T-cell (primary cell): ENCODE measurements at regions not wholly inside any gene's neighbourhood (a gene's known extent, or its start where the extent isn't known, plus 50 kb on each side); places are given as distances from the start of the nearest gene placed in this dataset.

Source experiments
- ATAC-seq, 4 experiments: fragments of 200-7000 bp in 3 of 4; fragments of 150-1000 bp in 1 of 4; cut with Tn5 transposase; replicated peaks in 1 of 4; 1 replicate in 3 of 4; 2 replicates in 1 of 4; pipeline ENCODE4 v1.10.0; 2021; ENCODE audit warnings: moderate library complexity in 3 of 4, mild to moderate bottlenecking in 2 of 4, moderate number of reproducible peaks in 1 of 4
- CTCF ChIA-PET, 2 donors: fragments of 300-600 bp; sonication (Branson Sonifier 250); formaldehyde crosslinking; loops; one replicate each; lab custom pipeline; 2022; ENCODE audit warnings: antibody characterized with exemption in 2 of 2; lab: Charles Lee
- POLR2A ChIA-PET, 2 donors: fragments of 300-600 bp; sonication (Branson Sonifier 250); formaldehyde crosslinking; loops; one replicate each; lab custom pipeline; 2022; ENCODE audit warnings: antibody characterized with exemption in 2 of 2; lab: Charles Lee
- DNase-seq, 35 experiments: peaks; one replicate each; pipeline versions ENCODE4 v3.0.0 to v3.0.0-alpha.2; 2013 to 2023
- H3K27ac ChIP-seq: one replicate; pipeline ENCODE4 v1.5.1; 2013; ENCODE audit warnings: low read length
- H3K27me3 ChIP-seq, 2 experiments: replicated peaks in 1 of 2; 1 replicate in 1 of 2; 2 replicates in 1 of 2; pipeline versions ENCODE4 v1.6.1 to v1.7.0; 2013; ENCODE audit warnings: low read length in 1 of 2, mixed read lengths in 1 of 2; ENCODE audit not compliant: control insufficient read depth in 2 of 2, insufficient read depth in 2 of 2; ENCODE audit errors: extremely low read depth in 1 of 2
- H3K36me3 ChIP-seq, 2 donors: 1 replicate in 1 of 2; 2 replicates in 1 of 2; pipeline versions ENCODE4 v1.6.1 to v1.7.0; 2013; ENCODE audit warnings: low read length in 1 of 2; ENCODE audit not compliant: control insufficient read depth in 2 of 2, insufficient read depth in 1 of 2; ENCODE audit errors: extremely low read depth in 1 of 2
- H3K4me1 ChIP-seq, 2 experiments: 1 replicate in 1 of 2; 2 replicates in 1 of 2; pipeline versions ENCODE4 v1.6.1 to v1.7.0; 2013; ENCODE audit warnings: low read length in 2 of 2, mixed read lengths in 1 of 2; ENCODE audit not compliant: insufficient read depth in 2 of 2, control insufficient read depth in 1 of 2; ENCODE audit errors: extremely low read depth in 1 of 2
- H3K4me3 ChIP-seq, 2 donors: 1 replicate in 1 of 2; 2 replicates in 1 of 2; pipeline versions ENCODE4 v1.5.1 to v1.7.0; 2013; ENCODE audit warnings: mild to moderate bottlenecking in 2 of 2, low read length in 1 of 2, moderate library complexity in 1 of 2; ENCODE audit not compliant: control insufficient read depth in 1 of 2; ENCODE audit errors: extremely low read depth in 1 of 2
- H3K9me3 ChIP-seq: 2 replicates; pipeline ENCODE4 v1.7.0; 2013
- H3K27ac Mint-ChIP-seq, 2 donors: one replicate each; pipeline ENCODE4 v1.8.0; 2020 to 2021; ENCODE audit warnings: mild to moderate bottlenecking in 2 of 2, mixed read lengths in 2 of 2
- H3K27me3 Mint-ChIP-seq, 2 donors: one replicate each; pipeline ENCODE4 v1.8.0; 2021 to 2022; ENCODE audit warnings: mixed read lengths in 2 of 2
- H3K36me3 Mint-ChIP-seq: one replicate; pipeline ENCODE4 v1.8.0; 2021; ENCODE audit warnings: mixed read lengths
- H3K4me1 Mint-ChIP-seq, 3 donors: one replicate each; pipeline ENCODE4 v1.8.0; 2020 to 2022; ENCODE audit warnings: mixed read lengths in 3 of 3, mild to moderate bottlenecking in 1 of 3
- H3K4me3 Mint-ChIP-seq, 3 donors: one replicate each; pipeline ENCODE4 v1.8.0; 2020 to 2022; ENCODE audit warnings: mild to moderate bottlenecking in 3 of 3, mixed read lengths in 3 of 3, moderate library complexity in 3 of 3
- H3K9me3 Mint-ChIP-seq, 3 donors: one replicate each; pipeline ENCODE4 v1.8.0; 2020 to 2022; ENCODE audit warnings: mixed read lengths in 3 of 3
- WGBS: methylation state at CpG from one replicate; pipeline ENCODE4 v1.1.5; 2013; ENCODE audit warnings: missing lambda C conversion rate; ENCODE audit not compliant: insufficient coverage; 5-methylcytosine and 5-hydroxymethylcytosine counted together

GRCh38 chr11:104623518-104623917 lies 274.7 kb downstream of the CASP12 start:
- Mint-ChIP-seq H3K27me3 (no peaks in the 10 kb centered on the region), H3K4me3 (no peak overlapping the region), H3K36me3 (no peaks in the 10 kb centered on the region), H3K9me3 (no peaks in the 10 kb centered on the region), H3K4me1 (peaks cover 5% of the 10 kb centered on the region in 3 donors), H3K27ac (no peak overlapping the region)
- WGBS = no CpG with 5 or more reads among the region's 1 CpG
- ATAC-seq (no peak), DNase-seq (no peak)
- ChIA-PET CTCF (interaction anchor here in 1 of 2 donors (1.0 kb wide), 1 partner anchor 11 kb away, joined by 4 read pairs; no protein-coding TSS in a partner anchor), POLR2A (interaction anchor here (0.6 to 0.8 kb wide), 4 partner anchors 11 to 974 kb away, joined by 3 to 4 read pairs (median 4); no protein-coding TSS in a partner anchor)
- no peaks in the 10 kb centered on the region for H3K36me3 ChIP-seq
- no peaks in the 10 kb centered on the region for H3K9me3 ChIP-seq
- no peaks in the 10 kb centered on the region for H3K27me3 ChIP-seq
- no peak overlapping the region for H3K4me3 ChIP-seq
- H3K4me1 ChIP-seq = no peaks in the 10 kb centered on the region
- H3K27ac ChIP-seq = no peak overlapping the region

- no peak overlapping the region for H3K27ac ChIP-seq
- H3K36me3 Mint-ChIP-seq = no peaks in the 10 kb centered on the region
- DNase-seq (no peak), ATAC-seq (no peak)
- no peaks in the 10 kb centered on the region for H3K27me3 Mint-ChIP-seq
- H3K36me3 ChIP-seq = no peaks in the 10 kb centered on the region
- no peak overlapping the region for H3K27ac Mint-ChIP-seq
- POLR2A ChIA-PET = no interaction called here
- peaks cover 5% of the 10 kb centered on the region in 3 donors for H3K4me1 Mint-ChIP-seq
- CTCF ChIA-PET = no interaction called here
- WGBS = 100% methylated on average over 1 of the region's 1 CpG
- H3K4me3 Mint-ChIP-seq = no peak overlapping the region
- H3K9me3 ChIP-seq = no peaks in the 10 kb centered on the region
- peaks cover 0 to 4% (median 0%) of the 10 kb centered on the region in 3 donors for H3K9me3 Mint-ChIP-seq
- H3K27me3 ChIP-seq = no peaks in the 10 kb centered on the region
- no peaks in the 10 kb centered on the region for H3K4me1 ChIP-seq
- H3K4me3 ChIP-seq = no peak overlapping the region
Observed at GRCh38 chr11:104620991-104621390, 277.3 kb downstream of the CASP12 start.

- Histone ChIP-seq H3K27me3 (no peaks in the 10 kb centered on the region), H3K4me1 (no peaks in the 10 kb centered on the region), H3K9me3 (no peaks in the 10 kb centered on the region), H3K27ac (no peak overlapping the region), H3K4me3 (no peak overlapping the region), H3K36me3 (no peaks in the 10 kb centered on the region)
- peaks cover 0 to 4% (median 0%) of the 10 kb centered on the region in 3 donors for H3K9me3 Mint-ChIP-seq
- ChIA-PET POLR2A (interaction anchor here in 1 of 2 donors (0.5 kb wide), 1 partner anchor 253 kb away, joined by 5 read pairs; no protein-coding TSS in a partner anchor), CTCF (no interaction called here)
- H3K4me3 Mint-ChIP-seq = no peak overlapping the region
- H3K4me1 Mint-ChIP-seq = peaks cover 5% of the 10 kb centered on the region in 3 donors
- no CpG with 5 or more reads among the region's 3 CpGs for WGBS
- H3K27ac Mint-ChIP-seq = no peak overlapping the region
- no peaks in the 10 kb centered on the region for H3K36me3 Mint-ChIP-seq
- H3K27me3 Mint-ChIP-seq = no peaks in the 10 kb centered on the region
- ATAC-seq (no peak), DNase-seq (no peak)
Observed at GRCh38 chr11:104619751-104620150, 278.5 kb downstream of the CASP12 start.

- WGBS = no CpG with 5 or more reads among the region's 4 CpGs
- ATAC-seq = no peak
- CTCF ChIA-PET = no interaction called here
- peaks cover 0 to 4% (median 0%) of the 10 kb centered on the region in 3 donors for H3K9me3 Mint-ChIP-seq
- Histone ChIP-seq H3K9me3 (no peaks in the 10 kb centered on the region), H3K27ac (no peak overlapping the region), H3K4me3 (no peak overlapping the region), H3K27me3 (no peaks in the 10 kb centered on the region), H3K36me3 (no peaks in the 10 kb centered on the region), H3K4me1 (no peaks in the 10 kb centered on the region)
- no peak for DNase-seq
- H3K4me3 Mint-ChIP-seq = no peak overlapping the region
- POLR2A ChIA-PET = interaction anchor here in 1 of 2 donors (0.5 kb wide), 1 partner anchor 254 kb away, joined by 5 read pairs; no protein-coding TSS in a partner anchor
- H3K4me1 Mint-ChIP-seq = peaks cover 1 to 5% (median 3%) of the 10 kb centered on the region in 3 donors
- no peak overlapping the region for H3K27ac Mint-ChIP-seq
- no peaks in the 10 kb centered on the region for H3K27me3 Mint-ChIP-seq
- H3K36me3 Mint-ChIP-seq = no peaks in the 10 kb centered on the region
Observed at GRCh38 chr11:104618954-104619353, 279.3 kb downstream of the CASP12 start.

GRCh38 chr11:104614961-104615360 lies 283.3 kb downstream of the CASP12 start:
- Histone ChIP-seq H3K9me3 (no peaks in the 10 kb centered on the region), H3K36me3 (no peaks in the 10 kb centered on the region), H3K27ac (no peak overlapping the region), H3K27me3 (no peaks in the 10 kb centered on the region), H3K4me3 (no peak overlapping the region), H3K4me1 (peaks cover 0 to 2% of the 10 kb centered on the region in 2 experiments)
- POLR2A ChIA-PET = interaction anchor here in 1 of 2 donors (0.6 kb wide), 1 partner anchor 147 kb away, joined by 3 read pairs; no protein-coding TSS in a partner anchor
- no CpG with 5 or more reads among the region's 1 CpG for WGBS
- Mint-ChIP-seq H3K9me3 (peaks cover 0 to 4% (median 0%) of the 10 kb centered on the region in 3 donors), H3K4me1 (peaks cover under 1 to 3% (median 2%) of the 10 kb centered on the region in 3 donors), H3K36me3 (no peaks in the 10 kb centered on the region), H3K27ac (no peak overlapping the region), H3K27me3 (no peaks in the 10 kb centered on the region), H3K4me3 (no peak overlapping the region)
- CTCF ChIA-PET = no interaction called here
- ATAC-seq (no peak), DNase-seq (no peak)

GRCh38 chr11:104614117-104614680 lies 284.1 kb downstream of the CASP12 start:
- POLR2A ChIA-PET = interaction anchor here in 1 of 2 donors (0.6 kb wide), 1 partner anchor 148 kb away, joined by 3 read pairs; no protein-coding TSS in a partner anchor
- DNase-seq = no peak
- no peak overlapping the region for H3K27ac Mint-ChIP-seq
- no CpG with 5 or more reads among the region's 1 CpG for WGBS
- H3K4me1 Mint-ChIP-seq = peaks cover 8 to 10% (median 9%) of the 10 kb centered on the region in 3 donors
- Histone ChIP-seq H3K4me3 (no peak overlapping the region), H3K4me1 (peaks cover 3 to 8% of the 10 kb centered on the region in 2 experiments), H3K9me3 (no peaks in the 10 kb centered on the region), H3K36me3 (no peaks in the 10 kb centered on the region), H3K27me3 (no peaks in the 10 kb centered on the region), H3K27ac (no peak overlapping the region)
- no peaks in the 10 kb centered on the region for H3K27me3 Mint-ChIP-seq
- CTCF ChIA-PET = interaction anchor here (0.7 to 1.0 kb wide), 3 partner anchors 10 to 687 kb away, joined by 3 read pairs; no protein-coding TSS in a partner anchor
- H3K4me3 Mint-ChIP-seq = no peak overlapping the region
- ATAC-seq = no peak
- no peaks in the 10 kb centered on the region for H3K36me3 Mint-ChIP-seq
- H3K9me3 Mint-ChIP-seq = peaks cover 0 to 4% (median 0%) of the 10 kb centered on the region in 3 donors
